Smooth muscle cell (in vitro differentiated cells): ENCODE measurements at regions not wholly inside any gene's neighbourhood (a gene's known extent, or its start where the extent isn't known, plus 50 kb on each side); places are given as distances from the start of the nearest gene placed in this dataset.
"Not testable (repeated sequence)": the region's sequence is repeated elsewhere in the genome, so short reads cannot be mapped to it uniquely, and the experiment has no call there.

Source experiments
- DNase-seq: peaks from one replicate; lab custom pipeline; 2025; ENCODE audit not compliant: unreplicated experiment; lab: John Stamatoyannopoulos, UW
- H2AFZ ChIP-seq: fragments of 200-600 bp; sonication (generic); 2 replicates; pipeline ENCODE4 v1.6.0; 2016; ENCODE audit warnings: antibody characterized with exemption, low read depth, mild to moderate bottlenecking
- H3F3A ChIP-seq: fragments of 200-600 bp; sonication (generic); 2 replicates; pipeline ENCODE4 v1.6.0; 2017; ENCODE audit warnings: antibody characterized with exemption, low read depth
- H3K27ac ChIP-seq: fragments of 200-600 bp; sonication (generic); 2 replicates; pipeline ENCODE4 v1.5.1; 2016; ENCODE audit warnings: low read depth, mild to moderate bottlenecking
- H3K27me3 ChIP-seq: fragments of 200-600 bp; sonication (generic); 2 replicates; pipeline ENCODE4 v1.6.1; 2016; ENCODE audit warnings: low read depth, mild to moderate bottlenecking
- H3K36me3 ChIP-seq: fragments of 200-600 bp; sonication (generic); 2 replicates; pipeline ENCODE4 v1.5.1; 2016; ENCODE audit warnings: low read depth
- H3K4me1 ChIP-seq: fragments of 200-600 bp; sonication (generic); 2 replicates; pipeline ENCODE4 v1.5.1; 2016; ENCODE audit warnings: low read depth
- H3K4me2 ChIP-seq: fragments of 200-600 bp; sonication (generic); 2 replicates; pipeline ENCODE4 v1.6.0; 2016; ENCODE audit warnings: mild to moderate bottlenecking
- H3K4me3 ChIP-seq: fragments of 200-600 bp; sonication (generic); 2 replicates; pipeline ENCODE4 v1.5.1; 2016; ENCODE audit warnings: mild to moderate bottlenecking
- H3K79me2 ChIP-seq: fragments of 200-600 bp; sonication (generic); 2 replicates; pipeline ENCODE4 v1.6.0; 2016; ENCODE audit warnings: low read depth, mild to moderate bottlenecking
- H3K9ac ChIP-seq: fragments of 200-600 bp; sonication (generic); 2 replicates; pipeline ENCODE4 v1.6.0; 2016; ENCODE audit warnings: low read depth
- H3K9me3 ChIP-seq: fragments of 200-600 bp; sonication (generic); replicated peaks from 2 replicates; pipeline ENCODE4 v1.5.1; 2016; ENCODE audit warnings: low read depth
- H4K20me1 ChIP-seq: fragments of 200-600 bp; sonication (generic); 2 replicates; pipeline ENCODE4 v1.6.0; 2016; ENCODE audit warnings: low read depth
- WGBS: methylation state at CpG from one replicate; pipeline ENCODE4 v1.1.7; 2016; ENCODE audit warnings: low lambda C conversion rate; 5-methylcytosine and 5-hydroxymethylcytosine counted together
- TF ChIP-seq, protein P1 (sequence below): fragments of 200-600 bp; sonication (generic); IDR thresholded peaks from 2 replicates; pipeline ENCODE4 v1.5.1; 2017; ENCODE audit warnings: borderline replicate concordance, mild to moderate bottlenecking, antibody characterized with exemption; ENCODE audit not compliant: insufficient read depth, poor library complexity, severe bottlenecking

DNA sequence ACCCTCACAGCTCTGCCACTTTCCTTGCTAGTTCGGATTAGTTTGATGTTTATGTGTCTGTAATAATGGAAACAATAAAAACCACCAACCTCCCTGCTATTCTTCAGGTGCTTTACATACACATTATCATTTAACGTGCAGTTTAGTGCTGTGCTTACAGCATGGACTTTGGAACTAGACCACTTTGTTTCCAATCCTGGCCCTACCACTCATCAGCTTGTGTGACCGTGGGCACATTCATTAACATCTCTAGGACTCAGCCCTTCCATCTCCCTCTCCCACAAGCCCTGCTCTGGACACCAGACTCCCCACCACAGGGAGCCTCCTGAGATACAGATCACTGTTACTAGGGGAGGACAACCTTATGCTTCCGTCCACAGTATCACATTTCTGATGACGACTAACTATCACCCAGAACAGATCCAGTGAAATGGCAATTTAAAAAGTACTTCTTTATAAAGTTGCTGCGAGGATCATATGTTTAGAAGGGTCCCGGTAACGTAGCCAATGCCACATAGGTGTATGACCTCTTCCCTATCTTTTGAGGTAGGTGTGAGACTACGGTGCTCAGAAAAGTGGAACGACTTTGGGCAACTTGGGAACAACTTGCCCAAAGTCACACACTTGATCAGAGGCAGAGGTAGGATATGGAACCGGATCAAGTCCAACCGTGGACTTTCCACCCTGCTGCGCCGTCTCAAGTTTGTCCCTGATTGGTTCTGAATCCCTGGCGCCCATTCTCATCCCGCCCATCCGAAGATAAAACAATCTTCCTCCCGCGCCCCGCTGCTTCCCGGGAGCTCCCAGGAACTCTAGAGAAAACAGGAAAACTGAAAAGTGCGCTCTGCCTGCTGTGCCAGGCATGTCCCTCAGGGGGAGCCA lies 132.4 kb upstream of the NIPBL start:
- peak overlapping the region; percentile 93 for H3K4me2 ChIP-seq
- H3K4me1 ChIP-seq, result peaks cover 6% of the 10 kb centered on the region
- TF ChIP-seq, protein P1, sequence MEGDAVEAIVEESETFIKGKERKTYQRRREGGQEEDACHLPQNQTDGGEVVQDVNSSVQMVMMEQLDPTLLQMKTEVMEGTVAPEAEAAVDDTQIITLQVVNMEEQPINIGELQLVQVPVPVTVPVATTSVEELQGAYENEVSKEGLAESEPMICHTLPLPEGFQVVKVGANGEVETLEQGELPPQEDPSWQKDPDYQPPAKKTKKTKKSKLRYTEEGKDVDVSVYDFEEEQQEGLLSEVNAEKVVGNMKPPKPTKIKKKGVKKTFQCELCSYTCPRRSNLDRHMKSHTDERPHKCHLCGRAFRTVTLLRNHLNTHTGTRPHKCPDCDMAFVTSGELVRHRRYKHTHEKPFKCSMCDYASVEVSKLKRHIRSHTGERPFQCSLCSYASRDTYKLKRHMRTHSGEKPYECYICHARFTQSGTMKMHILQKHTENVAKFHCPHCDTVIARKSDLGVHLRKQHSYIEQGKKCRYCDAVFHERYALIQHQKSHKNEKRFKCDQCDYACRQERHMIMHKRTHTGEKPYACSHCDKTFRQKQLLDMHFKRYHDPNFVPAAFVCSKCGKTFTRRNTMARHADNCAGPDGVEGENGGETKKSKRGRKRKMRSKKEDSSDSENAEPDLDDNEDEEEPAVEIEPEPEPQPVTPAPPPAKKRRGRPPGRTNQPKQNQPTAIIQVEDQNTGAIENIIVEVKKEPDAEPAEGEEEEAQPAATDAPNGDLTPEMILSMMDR, result no peak
- H3K9ac ChIP-seq, result no peak overlapping the region
- H3K36me3 ChIP-seq, result no peaks in the 10 kb centered on the region
- H3K27ac ChIP-seq, result no peak overlapping the region
- no peaks in the 10 kb centered on the region for H3K9me3 ChIP-seq
- no peaks in the 10 kb centered on the region for H4K20me1 ChIP-seq
- 18% methylated on average over 22 of the region's 22 CpGs for WGBS
- H2AFZ ChIP-seq, result peak overlapping the region; percentile 81
- peak overlapping the region; percentile 56 for H3K4me3 ChIP-seq
- no peaks in the 10 kb centered on the region for H3K79me2 ChIP-seq
- H3K27me3 ChIP-seq, result peaks cover 31% of the 10 kb centered on the region
- no peak for DNase-seq
- H3F3A ChIP-seq, result no peaks in the 10 kb centered on the region

DNA sequence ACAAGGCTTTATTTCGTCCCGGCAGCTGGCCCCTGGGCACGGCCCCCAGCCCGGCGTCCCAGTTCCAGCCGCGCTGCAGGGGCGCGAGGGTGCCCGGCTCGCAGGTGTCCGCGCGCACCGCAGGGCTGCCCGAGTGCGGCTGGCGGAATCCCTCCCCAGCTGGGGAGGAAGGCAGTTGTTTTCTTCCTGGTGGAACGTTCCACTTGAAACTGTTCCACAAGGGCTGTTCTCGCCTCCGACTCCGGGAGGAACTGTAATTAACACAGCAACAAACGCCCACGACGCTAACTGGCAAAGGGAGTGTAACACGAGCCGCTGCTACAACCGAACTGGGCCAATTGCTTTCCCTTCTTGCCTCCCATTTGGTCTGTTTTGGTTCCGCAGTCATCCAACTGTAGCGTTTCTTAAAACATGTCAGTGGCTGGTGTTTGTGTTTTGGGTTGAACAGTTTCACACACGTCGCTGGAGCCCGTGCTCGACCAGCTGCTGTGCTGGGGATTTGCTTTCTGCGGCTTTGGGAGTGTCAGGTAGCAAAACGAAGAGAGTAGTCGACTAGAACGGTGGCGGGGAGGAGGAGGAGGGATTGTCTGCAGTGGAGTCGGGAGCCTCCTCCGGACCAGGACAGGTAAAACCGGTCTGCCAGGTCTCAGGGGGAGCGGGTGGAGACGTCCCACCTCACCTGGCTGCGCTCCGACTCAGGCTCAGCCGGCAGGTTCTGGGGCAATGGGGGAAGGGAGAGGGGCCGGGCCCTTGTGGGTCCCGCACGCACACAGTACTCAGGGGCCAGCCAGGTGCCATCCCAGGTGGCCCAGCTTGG lies 131.6 kb upstream of the NIPBL start:
- WGBS, result under 1% methylated on average over 46 of the region's 50 CpGs
- Histone ChIP-seq H3K27ac (peak overlapping the region; percentile 20), H3K9ac (no peak overlapping the region), H3K4me2 (peak overlapping the region; percentile 93), H3K27me3 (peaks cover 40% of the 10 kb centered on the region), H3F3A (no peaks in the 10 kb centered on the region), H3K4me3 (peak overlapping the region; percentile 56), H3K79me2 (no peaks in the 10 kb centered on the region), H3K9me3 (no peaks in the 10 kb centered on the region), H2AFZ (peak overlapping the region; percentile 81), H4K20me1 (no peaks in the 10 kb centered on the region), H3K36me3 (no peaks in the 10 kb centered on the region), H3K4me1 (peaks cover 6% of the 10 kb centered on the region)
- DNase-seq, result peak; percentile 29
- TF ChIP-seq, protein P1, result peak; percentile 55

DNA sequence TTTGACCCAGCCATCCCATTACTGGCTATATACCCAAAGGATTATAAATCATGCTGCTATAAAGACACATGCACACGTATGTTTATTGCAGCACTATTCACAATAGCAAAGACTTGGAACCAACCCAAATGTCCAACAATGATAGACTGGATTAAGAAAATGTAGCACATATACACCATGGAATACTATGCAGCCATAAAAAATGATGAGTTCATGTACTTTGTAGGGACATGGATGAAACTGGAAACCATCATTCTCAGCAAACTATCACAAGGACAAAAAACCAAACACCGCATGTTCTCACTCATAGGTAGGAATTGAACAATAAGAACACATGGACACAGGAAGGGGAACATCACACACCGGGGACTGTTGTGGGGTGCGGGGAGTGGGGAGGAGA lies 128.8 kb upstream of the NIPBL start:
- not testable (repeated sequence) for H2AFZ ChIP-seq, H3K4me1 ChIP-seq, H3K9me3 ChIP-seq, H3K36me3 ChIP-seq, H3K4me2 ChIP-seq, H4K20me1 ChIP-seq, H3K9ac ChIP-seq, H3F3A ChIP-seq, H3K79me2 ChIP-seq, H3K4me3 ChIP-seq, DNase-seq, H3K27ac ChIP-seq
- 97% methylated on average over 3 of the region's 4 CpGs for WGBS
- peaks cover 41% of the 10 kb centered on the region for H3K27me3 ChIP-seq

DNA sequence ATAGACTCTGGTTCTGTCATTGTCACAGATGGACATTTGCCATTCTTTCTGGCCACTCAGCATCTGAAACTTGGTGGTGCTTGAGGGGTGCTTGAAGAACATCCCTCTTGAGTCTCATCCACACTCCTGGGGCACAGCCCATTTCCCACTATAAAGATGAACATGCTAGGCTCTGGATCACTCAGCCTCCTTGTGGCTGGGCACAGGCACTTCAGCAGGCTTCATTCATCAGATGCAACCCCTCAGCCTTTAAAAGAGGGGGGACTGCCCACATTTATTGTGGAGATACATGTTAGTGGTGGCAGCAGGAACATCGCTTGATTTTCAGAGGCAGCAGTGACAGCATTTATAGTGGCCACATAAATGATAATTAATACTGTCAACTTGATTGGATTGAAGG lies 124.7 kb upstream of the NIPBL start:
- H3K27ac ChIP-seq, result no peak overlapping the region
- WGBS, result 93% methylated on average over 1 of the region's 1 CpG
- DNase-seq, result no peak
- no peaks in the 10 kb centered on the region for H3K4me1 ChIP-seq
- no peaks in the 10 kb centered on the region for H3K9me3 ChIP-seq
- peaks cover 28% of the 10 kb centered on the region for H3K27me3 ChIP-seq
- no peaks in the 10 kb centered on the region for H3K36me3 ChIP-seq
- H3K79me2 ChIP-seq, result no peaks in the 10 kb centered on the region
- no peak overlapping the region for H3K9ac ChIP-seq
- no peak overlapping the region for H3K4me2 ChIP-seq
- H4K20me1 ChIP-seq, result no peaks in the 10 kb centered on the region
- H3F3A ChIP-seq, result no peaks in the 10 kb centered on the region
- no peak overlapping the region for H3K4me3 ChIP-seq
- no peak overlapping the region for H2AFZ ChIP-seq
- TF ChIP-seq, protein P1, result no peak
